ENCODE measurements at regions not wholly inside any gene's neighbourhood (a gene's known extent, or its start where the extent isn't known, plus 50 kb on each side); places are given as distances from the start of the nearest gene placed in this dataset.

DNA sequence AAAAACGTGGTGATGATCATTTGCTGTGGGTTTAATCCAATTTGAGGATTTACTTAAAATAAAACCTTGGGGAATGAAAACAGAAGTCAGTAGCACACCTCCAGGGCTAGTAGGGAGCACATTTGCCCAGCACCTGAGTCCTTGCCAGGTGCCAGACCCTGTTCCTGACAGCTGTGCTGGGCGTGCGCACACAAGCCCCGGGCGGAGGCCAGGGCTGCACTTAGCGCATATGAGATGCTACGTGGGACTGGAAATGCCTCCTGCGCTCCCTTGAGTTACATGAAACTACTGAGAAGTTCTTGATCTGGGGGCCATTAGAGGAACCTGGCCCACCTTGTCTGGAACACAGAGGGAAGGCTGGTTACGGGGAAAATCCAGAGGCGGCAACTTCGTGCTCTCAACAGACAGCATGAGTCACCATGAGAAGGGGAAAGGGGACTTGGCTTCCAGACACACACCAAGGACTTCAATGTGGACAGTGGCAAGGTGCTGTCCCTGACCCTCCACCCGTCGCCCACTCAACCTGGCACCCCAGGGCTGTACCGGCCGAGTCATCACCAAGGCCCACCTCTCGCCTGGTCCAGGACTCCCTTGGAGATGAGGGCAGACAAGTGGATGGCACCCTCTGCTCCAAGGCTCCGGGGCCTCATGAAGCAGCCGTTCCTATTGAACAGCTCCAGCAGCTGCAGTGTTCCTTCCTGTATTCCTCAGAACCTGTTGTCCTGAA, 1468.6 kb downstream of the BRD1 start:
- H2AFZ ChIP-seq (ENCODE audit: low read length) = no peak overlapping the region
- H2BK12ac ChIP-seq (ENCODE audit: low read length) = no peak overlapping the region
- H3K4ac ChIP-seq (ENCODE audit: low read length) = no peak overlapping the region
- H3K18ac ChIP-seq (ENCODE audit: low read length) = peak overlapping the region; percentile 44
- no CpG with 5 or more reads among the region's 18 CpGs for WGBS, 2 donors (ENCODE audit: extremely low coverage in 2 of 2, insufficient read length in 2 of 2, insufficient replicate concordance in 1 of 2)
- no peaks in the 10 kb centered on the region for H3K79me1 ChIP-seq (ENCODE audit: low read depth, low read length)
- peak overlapping the region; percentile 30 for H2AK5ac ChIP-seq (ENCODE audit: low read depth, low read length)
- H3K4me1 ChIP-seq (ENCODE audit: control insufficient read depth in 2 of 2, insufficient read depth in 1 of 2, low read depth in 1 of 2, low read length in 2 of 2) = peaks cover 0 to 5% of the 10 kb centered on the region in 2 donors
- no peaks in the 10 kb centered on the region for H3K36me3 ChIP-seq (replicated peaks in 1 of 2; ENCODE audit: control insufficient read depth in 2 of 2, insufficient read depth in 2 of 2, low read length in 2 of 2)
- peak overlapping the region in 1 of 2 donors; percentile 22 for H3K4me3 ChIP-seq (ENCODE audit: low read length in 2 of 2)
- H2BK5ac ChIP-seq (ENCODE audit: low read length) = peak overlapping the region; percentile 8
- no peak overlapping the region for H3K4me2 ChIP-seq (ENCODE audit: insufficient read depth, low read length, poor library complexity, severe bottlenecking)
- H3K14ac ChIP-seq (ENCODE audit: low read length) = no peak overlapping the region
- no peaks in the 10 kb centered on the region for H3K9me3 ChIP-seq (replicated peaks in 1 of 2; ENCODE audit: control insufficient read depth in 2 of 2, insufficient read depth in 1 of 2, low read depth in 1 of 2, low read length in 2 of 2)
- H3K27me3 ChIP-seq (ENCODE audit: control insufficient read depth in 3 of 3, insufficient read depth in 3 of 3, low read depth in 1 of 3, low read length in 3 of 3) = no peaks in the 10 kb centered on the region
- H3K9ac ChIP-seq (ENCODE audit: low read depth, low read length, poor library complexity) = no peak overlapping the region
- H2BK120ac ChIP-seq (ENCODE audit: low read depth, low read length) = no peak overlapping the region
- no peak for DNase-seq (ENCODE audit: low spot score)
- H4K8ac ChIP-seq (ENCODE audit: low read depth, low read length) = no peak overlapping the region
- no peak overlapping the region for H3K23ac ChIP-seq (ENCODE audit: low read depth, low read length, poor library complexity)
- no peak overlapping the region for H4K91ac ChIP-seq (ENCODE audit: low read depth, low read length, poor library complexity)
- H3K27ac ChIP-seq (replicated peaks; ENCODE audit: low read length) = no peak overlapping the region
- H2BK15ac ChIP-seq (ENCODE audit: low read length) = no peak overlapping the region

DNA sequence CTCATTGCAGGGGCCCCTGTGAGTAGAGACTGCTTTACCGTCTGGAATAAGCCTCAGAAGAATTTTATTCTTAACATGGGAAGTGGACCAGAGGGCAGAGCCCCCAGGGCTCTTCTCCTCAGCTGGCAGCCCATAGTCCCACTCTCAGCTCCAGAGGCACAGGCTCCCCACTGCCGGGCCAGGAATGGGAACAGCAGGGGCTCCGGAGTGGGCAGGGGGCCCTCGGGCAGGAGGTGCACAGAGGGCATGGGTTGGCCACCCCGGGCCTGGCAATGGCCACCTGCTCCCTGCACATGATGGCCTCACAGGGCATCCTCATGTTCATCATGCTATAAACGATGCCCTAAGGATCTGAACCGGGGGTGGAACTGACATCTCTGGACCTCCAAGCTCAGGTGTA, 1469.7 kb downstream of the BRD1 start:
- Histone ChIP-seq H3K27me3 (ENCODE audit: control insufficient read depth in 3 of 3, insufficient read depth in 3 of 3, low read depth in 1 of 3, low read length in 3 of 3) (peaks cover 0 to 5% (median 0%) of the 10 kb centered on the region in 3 experiments), H3K9ac (ENCODE audit: low read depth, low read length, poor library complexity) (no peak overlapping the region), H3K79me1 (ENCODE audit: low read depth, low read length) (no peaks in the 10 kb centered on the region), H3K4me2 (ENCODE audit: insufficient read depth, low read length, poor library complexity, severe bottlenecking) (no peak overlapping the region), H2BK120ac (ENCODE audit: low read depth, low read length) (no peak overlapping the region), H4K8ac (ENCODE audit: low read depth, low read length) (no peak overlapping the region), H3K4me1 (ENCODE audit: control insufficient read depth in 2 of 2, insufficient read depth in 1 of 2, low read depth in 1 of 2, low read length in 2 of 2) (peaks cover 0 to 5% of the 10 kb centered on the region in 2 donors), H2AK5ac (ENCODE audit: low read depth, low read length) (peak overlapping the region; percentile 23), H3K23ac (ENCODE audit: low read depth, low read length, poor library complexity) (no peak overlapping the region), H3K18ac (ENCODE audit: low read length) (peak overlapping the region; percentile 33), H2AFZ (ENCODE audit: low read length) (no peak overlapping the region), H3K14ac (ENCODE audit: low read length) (no peak overlapping the region), H3K4me3 (ENCODE audit: low read length in 2 of 2) (no peak overlapping the region), H2BK15ac (ENCODE audit: low read length) (no peak overlapping the region), H3K9me3 (replicated peaks in 1 of 2; ENCODE audit: control insufficient read depth in 2 of 2, insufficient read depth in 1 of 2, low read depth in 1 of 2, low read length in 2 of 2) (no peaks in the 10 kb centered on the region), H4K91ac (ENCODE audit: low read depth, low read length, poor library complexity) (no peak overlapping the region), H3K27ac (replicated peaks; ENCODE audit: low read length) (no peak overlapping the region), H3K36me3 (replicated peaks in 1 of 2; ENCODE audit: control insufficient read depth in 2 of 2, insufficient read depth in 2 of 2, low read length in 2 of 2) (no peaks in the 10 kb centered on the region), H2BK12ac (ENCODE audit: low read length) (no peak overlapping the region), H2BK5ac (ENCODE audit: low read length) (no peak overlapping the region), H3K4ac (ENCODE audit: low read length) (no peak overlapping the region)
- DNase-seq (ENCODE audit: low spot score) = no peak
- WGBS, 2 donors (ENCODE audit: extremely low coverage in 2 of 2, insufficient read length in 2 of 2, insufficient replicate concordance in 1 of 2) = no CpG with 5 or more reads among the region's 7 CpGs

DNA sequence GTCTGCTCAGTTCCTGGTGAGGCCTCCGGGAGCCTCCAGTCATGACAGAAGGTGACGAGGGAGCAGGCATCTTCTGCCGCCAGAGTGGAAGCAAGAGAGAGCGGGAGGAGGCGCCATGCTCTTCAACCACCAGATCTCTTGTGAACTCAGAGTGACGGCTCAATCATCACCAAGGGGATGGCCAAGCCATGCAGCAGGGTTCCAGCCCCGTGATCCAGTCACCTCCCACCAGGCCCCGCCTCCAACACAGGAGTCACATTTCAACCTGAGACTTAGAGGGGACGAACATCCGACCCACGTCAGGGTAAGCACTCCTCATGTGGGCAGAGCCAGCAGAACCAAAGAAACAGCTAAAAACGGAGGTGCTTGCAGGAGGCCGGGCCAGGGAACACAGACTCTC, 1470.5 kb downstream of the BRD1 start:
- H2AFZ ChIP-seq (ENCODE audit: low read length) = no peak overlapping the region
- no peak overlapping the region for H3K23ac ChIP-seq (ENCODE audit: low read depth, low read length, poor library complexity)
- H3K4me2 ChIP-seq (ENCODE audit: insufficient read depth, low read length, poor library complexity, severe bottlenecking) = no peak overlapping the region
- H3K18ac ChIP-seq (ENCODE audit: low read length) = peak overlapping the region; percentile 15
- no peaks in the 10 kb centered on the region for H3K36me3 ChIP-seq (replicated peaks in 1 of 2; ENCODE audit: control insufficient read depth in 2 of 2, insufficient read depth in 2 of 2, low read length in 2 of 2)
- H3K27ac ChIP-seq (replicated peaks; ENCODE audit: low read length) = no peak overlapping the region
- peak overlapping the region; percentile 13 for H3K4ac ChIP-seq (ENCODE audit: low read length)
- H4K91ac ChIP-seq (ENCODE audit: low read depth, low read length, poor library complexity) = no peak overlapping the region
- H2BK15ac ChIP-seq (ENCODE audit: low read length) = no peak overlapping the region
- H3K14ac ChIP-seq (ENCODE audit: low read length) = no peak overlapping the region
- no peak overlapping the region for H2AK5ac ChIP-seq (ENCODE audit: low read depth, low read length)
- H2BK5ac ChIP-seq (ENCODE audit: low read length) = no peak overlapping the region
- no peak overlapping the region for H3K4me3 ChIP-seq (ENCODE audit: low read length in 2 of 2)
- no CpG with 5 or more reads among the region's 13 CpGs for WGBS, 2 donors (ENCODE audit: extremely low coverage in 2 of 2, insufficient read length in 2 of 2, insufficient replicate concordance in 1 of 2)
- no peak overlapping the region for H2BK12ac ChIP-seq (ENCODE audit: low read length)
- H4K8ac ChIP-seq (ENCODE audit: low read depth, low read length) = no peak overlapping the region
- H3K79me1 ChIP-seq (ENCODE audit: low read depth, low read length) = no peaks in the 10 kb centered on the region
- DNase-seq (ENCODE audit: low spot score) = no peak
- H3K4me1 ChIP-seq (ENCODE audit: control insufficient read depth in 2 of 2, insufficient read depth in 1 of 2, low read depth in 1 of 2, low read length in 2 of 2) = peaks cover 0 to 5% of the 10 kb centered on the region in 2 donors
- H3K9ac ChIP-seq (ENCODE audit: low read depth, low read length, poor library complexity) = no peak overlapping the region
- no peaks in the 10 kb centered on the region for H3K9me3 ChIP-seq (replicated peaks in 1 of 2; ENCODE audit: control insufficient read depth in 2 of 2, insufficient read depth in 1 of 2, low read depth in 1 of 2, low read length in 2 of 2)
- peaks cover 0 to 6% (median 0%) of the 10 kb centered on the region in 3 experiments for H3K27me3 ChIP-seq (ENCODE audit: control insufficient read depth in 3 of 3, insufficient read depth in 3 of 3, low read depth in 1 of 3, low read length in 3 of 3)
- H2BK120ac ChIP-seq (ENCODE audit: low read depth, low read length) = no peak overlapping the region

DNA sequence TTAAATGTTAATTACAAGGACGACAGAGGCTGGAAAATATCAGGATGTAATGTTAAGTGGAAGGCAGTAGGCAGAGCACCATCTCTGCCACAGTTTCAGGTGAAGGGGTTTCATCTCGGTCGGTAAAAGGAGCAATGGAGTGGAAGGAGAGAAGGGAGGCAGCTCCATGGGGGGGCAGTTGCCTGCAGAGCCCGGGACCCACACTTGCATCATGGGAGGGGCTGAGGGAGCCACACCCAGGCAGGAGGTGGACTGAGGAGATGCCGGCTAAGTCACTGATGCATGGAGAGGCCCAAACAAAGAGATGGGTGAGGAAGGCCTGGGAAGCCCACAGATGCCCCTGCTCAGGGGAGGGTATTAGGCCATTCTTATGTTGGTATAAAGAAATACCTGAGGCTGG, 1470.9 kb downstream of the BRD1 start:
- no peak overlapping the region for H3K23ac ChIP-seq (ENCODE audit: low read depth, low read length, poor library complexity)
- no peak overlapping the region for H4K91ac ChIP-seq (ENCODE audit: low read depth, low read length, poor library complexity)
- no peak overlapping the region for H2BK120ac ChIP-seq (ENCODE audit: low read depth, low read length)
- H2BK5ac ChIP-seq (ENCODE audit: low read length) = no peak overlapping the region
- no peak overlapping the region for H4K8ac ChIP-seq (ENCODE audit: low read depth, low read length)
- no peak for DNase-seq (ENCODE audit: low spot score)
- H3K27ac ChIP-seq (replicated peaks; ENCODE audit: low read length) = no peak overlapping the region
- no peak overlapping the region for H2AFZ ChIP-seq (ENCODE audit: low read length)
- H3K4me1 ChIP-seq (ENCODE audit: control insufficient read depth in 2 of 2, insufficient read depth in 1 of 2, low read depth in 1 of 2, low read length in 2 of 2) = peaks cover 0 to 5% of the 10 kb centered on the region in 2 donors
- H3K79me1 ChIP-seq (ENCODE audit: low read depth, low read length) = no peaks in the 10 kb centered on the region
- peaks cover 0 to 6% (median 0%) of the 10 kb centered on the region in 3 experiments for H3K27me3 ChIP-seq (ENCODE audit: control insufficient read depth in 3 of 3, insufficient read depth in 3 of 3, low read depth in 1 of 3, low read length in 3 of 3)
- H3K9ac ChIP-seq (ENCODE audit: low read depth, low read length, poor library complexity) = no peak overlapping the region
- no peak overlapping the region for H3K18ac ChIP-seq (ENCODE audit: low read length)
- no peak overlapping the region for H3K4me3 ChIP-seq (ENCODE audit: low read length in 2 of 2)
- H3K36me3 ChIP-seq (replicated peaks in 1 of 2; ENCODE audit: control insufficient read depth in 2 of 2, insufficient read depth in 2 of 2, low read length in 2 of 2) = no peaks in the 10 kb centered on the region
- no CpG with 5 or more reads among the region's 5 CpGs for WGBS, 2 donors (ENCODE audit: extremely low coverage in 2 of 2, insufficient read length in 2 of 2, insufficient replicate concordance in 1 of 2)
- no peak overlapping the region for H3K4me2 ChIP-seq (ENCODE audit: insufficient read depth, low read length, poor library complexity, severe bottlenecking)
- H3K9me3 ChIP-seq (replicated peaks in 1 of 2; ENCODE audit: control insufficient read depth in 2 of 2, insufficient read depth in 1 of 2, low read depth in 1 of 2, low read length in 2 of 2) = no peaks in the 10 kb centered on the region
- H2BK15ac ChIP-seq (ENCODE audit: low read length) = no peak overlapping the region
- H3K14ac ChIP-seq (ENCODE audit: low read length) = no peak overlapping the region
- peak overlapping the region; percentile 13 for H3K4ac ChIP-seq (ENCODE audit: low read length)
- H2AK5ac ChIP-seq (ENCODE audit: low read depth, low read length) = no peak overlapping the region
- H2BK12ac ChIP-seq (ENCODE audit: low read length) = no peak overlapping the region
